ENCODE measurements at regions not wholly inside any gene's neighbourhood (a gene's known extent, or its start where the extent isn't known, plus 50 kb on each side); places are given as distances from the start of the nearest gene placed in this dataset.

GRCh38 chr13:39967199-39967959, 311.9 kb downstream of the COG6 start:
- no peak for TF ChIP-seq CTCF (IDR thresholded peaks at IDR 0.05; ENCODE audit: insufficient read depth, low read length, poor library complexity, severe bottlenecking)
- no peak for TF ChIP-seq EZH2phosphoT487 (conservative IDR thresholded peaks at IDR 0.05; ENCODE audit: low read length)

All from SU-DHL-6 (cell line).